IMR-90 (cell line): ENCODE measurements at regions not wholly inside any gene's neighbourhood (a gene's known extent, or its start where the extent isn't known, plus 50 kb on each side); places are given as distances from the start of the nearest gene placed in this dataset.

Source experiments
- ATAC-seq: fragments of 200-7000 bp; cut with Tn5 transposase; 2 replicates; pipeline ENCODE4 v1.9.1; 2020; ENCODE audit warnings: low read depth, mild to moderate bottlenecking, moderate library complexity
- BruUV-seq: library from RNA; stranded (reverse); fragments of 400-500 nt; replicated peaks from 2 replicates; lab custom pipeline; 2021; lab: Mats Ljungman, UMichigan
- CTCF ChIA-PET: fragments of 300-600 bp; formaldehyde crosslinking; extraction: SDS; loops from one replicate; lab custom pipeline; 2021; ENCODE audit warnings: antibody characterized with exemption; lab: Yijun Ruan, JAX
- POLR2A ChIA-PET: fragments of 300-600 bp; sonication (Branson Sonifier 250); formaldehyde crosslinking; loops from one replicate; lab custom pipeline; 2022; ENCODE audit warnings: antibody characterized with exemption; ENCODE audit not compliant: unreplicated experiment; lab: Charles Lee
- DNase-seq: peaks from one replicate; pipeline ENCODE4 v3.0.0; 2013
- H2AFZ ChIP-seq: replicated peaks from 2 replicates; pipeline ENCODE3; 2013; ENCODE audit warnings: low read length, mild to moderate bottlenecking; ENCODE audit not compliant: poor library complexity
- H2AK5ac ChIP-seq: 2 replicates; pipeline ENCODE4 v1.6.1; 2013; ENCODE audit warnings: low read depth, low read length, inconsistent platforms
- H2AK9ac ChIP-seq: replicated peaks from 2 replicates; pipeline ENCODE3; 2013; ENCODE audit warnings: mild to moderate bottlenecking, low read depth, low read length, moderate library complexity; ENCODE audit not compliant: poor library complexity
- H2BK120ac ChIP-seq: 2 replicates; pipeline ENCODE4 v1.6.1; 2013; ENCODE audit warnings: low read depth, low read length, inconsistent platforms
- H2BK15ac ChIP-seq: 3 replicates; pipeline ENCODE4 v1.6.1; 2013; ENCODE audit warnings: low read depth, low read length, inconsistent platforms
- H2BK20ac ChIP-seq: 2 replicates; pipeline ENCODE4 v1.6.1; 2013; ENCODE audit warnings: low read depth, mild to moderate bottlenecking, inconsistent platforms, low read length, moderate library complexity
- H2BK5ac ChIP-seq: 2 replicates; pipeline ENCODE4 v1.6.1; 2013; ENCODE audit warnings: mild to moderate bottlenecking, low read depth, low read length, inconsistent platforms; ENCODE audit not compliant: poor library complexity, severe bottlenecking
- H3K14ac ChIP-seq: replicated peaks from 2 replicates; pipeline ENCODE4 v1.6.1; 2013; ENCODE audit warnings: low read depth, low read length, inconsistent platforms
- H3K18ac ChIP-seq: 2 replicates; pipeline ENCODE4 v1.6.1; 2013; ENCODE audit warnings: low read depth, low read length, control low read depth
- H3K23ac ChIP-seq: 2 replicates; pipeline ENCODE4 v1.6.1; 2013; ENCODE audit warnings: low read depth, low read length, inconsistent platforms
- H3K27ac ChIP-seq: 2 replicates; pipeline ENCODE4 v1.5.1; 2013; ENCODE audit warnings: mild to moderate bottlenecking, control low read depth, low read length; ENCODE audit not compliant: insufficient read depth
- H3K27me3 ChIP-seq: 2 replicates; pipeline ENCODE4 v1.6.1; 2013; ENCODE audit warnings: low read length; ENCODE audit not compliant: control insufficient read depth, insufficient read depth
- H3K36me3 ChIP-seq: 2 replicates; pipeline ENCODE4 v1.6.1; 2013; ENCODE audit warnings: low read length, mixed read lengths; ENCODE audit not compliant: control insufficient read depth, insufficient read depth
- H3K4ac ChIP-seq: 2 replicates; pipeline ENCODE4 v1.6.1; 2013; ENCODE audit warnings: low read depth, low read length, inconsistent platforms
- H3K4me1 ChIP-seq: 2 replicates; pipeline ENCODE4 v1.6.1; 2013; ENCODE audit warnings: low read length, mixed read lengths; ENCODE audit not compliant: control insufficient read depth, insufficient read depth
- H3K4me2 ChIP-seq: 2 replicates; pipeline ENCODE4 v1.6.1; 2013; ENCODE audit warnings: low read depth, mild to moderate bottlenecking, control low read depth, low read length, moderate library complexity
- H3K4me3 ChIP-seq: 2 replicates; pipeline ENCODE4 v1.5.1; 2013; ENCODE audit warnings: low read depth, mild to moderate bottlenecking, control low read depth, low read length, moderate library complexity; ENCODE audit not compliant: insufficient read depth
- H3K56ac ChIP-seq: 2 replicates; pipeline ENCODE4 v1.6.1; 2013; ENCODE audit warnings: low read length, inconsistent platforms; ENCODE audit not compliant: insufficient read depth; ENCODE audit errors: extremely low read depth
- H3K79me1 ChIP-seq, 2 experiments: 2 replicates each; pipeline ENCODE4 v1.6.1; 2013; ENCODE audit warnings: low read length in 2 of 2, inconsistent platforms in 1 of 2, low read depth in 1 of 2
- H3K9ac ChIP-seq: 2 replicates; pipeline ENCODE4 v1.6.1; 2013; ENCODE audit warnings: low read depth, low read length, control low read depth
- H3K9me1 ChIP-seq: 2 replicates; pipeline ENCODE4 v1.6.1; 2013; ENCODE audit warnings: low read length, inconsistent platforms; ENCODE audit not compliant: insufficient read depth
- H3K9me3 ChIP-seq: 2 replicates; pipeline ENCODE4 v1.6.1; 2013; ENCODE audit warnings: low read length; ENCODE audit not compliant: control insufficient read depth, insufficient read depth
- H4K20me1 ChIP-seq: 2 replicates; pipeline ENCODE4 v1.6.1; 2013; ENCODE audit warnings: low read length, inconsistent platforms; ENCODE audit not compliant: insufficient read depth
- H4K5ac ChIP-seq: 2 replicates; pipeline ENCODE4 v1.6.1; 2013; ENCODE audit warnings: mild to moderate bottlenecking, low read depth, low read length, control low read depth
- H4K8ac ChIP-seq, 2 experiments: 2 replicates each; pipeline ENCODE4 v1.6.1; 2013; ENCODE audit warnings: low read depth in 2 of 2, low read length in 2 of 2, control low read depth in 1 of 2, inconsistent platforms in 1 of 2
- H4K91ac ChIP-seq: 2 replicates; pipeline ENCODE4 v1.6.1; 2013; ENCODE audit warnings: low read depth, low read length, inconsistent platforms; ENCODE audit not compliant: insufficient read depth
- BHLHE40 ChIP-seq: fragments of 150-350 bp; IDR thresholded peaks from 2 replicates; pipeline ENCODE4 v1.6.1; 2016; ENCODE audit warnings: mild to moderate bottlenecking, low read depth, low read length
- CEBPB ChIP-seq: IDR thresholded peaks from 2 replicates; pipeline ENCODE4 v1.6.1; 2012; ENCODE audit warnings: low read depth, low read length, improper control_type of control experiment
- FOS ChIP-seq: fragments of 150-350 bp; IDR thresholded peaks from 2 replicates; pipeline ENCODE4 v1.6.1; 2016; ENCODE audit warnings: low read depth, low read length
- MAFK ChIP-seq: IDR thresholded peaks from 2 replicates; pipeline ENCODE4 v1.6.1; 2012; ENCODE audit warnings: low read depth, low read length, improper control_type of control experiment
- MXI1 ChIP-seq: IDR thresholded peaks from 2 replicates; pipeline ENCODE4 v1.6.1; 2012; ENCODE audit warnings: low read depth, mild to moderate bottlenecking, low read length, moderate library complexity, borderline replicate concordance
- POLR2A ChIP-seq: IDR thresholded peaks from 2 replicates; pipeline ENCODE4 v1.6.1; 2012; ENCODE audit warnings: mild to moderate bottlenecking, low read depth, low read length
- RAD21 ChIP-seq: IDR thresholded peaks from 2 replicates; pipeline ENCODE4 v1.6.1; 2012; ENCODE audit warnings: low read length, improper control_type of control experiment
- RCOR1 ChIP-seq: IDR thresholded peaks from 2 replicates; pipeline ENCODE4 v1.6.1; 2012; ENCODE audit warnings: mild to moderate bottlenecking, low read length, improper control_type of control experiment; ENCODE audit not compliant: insufficient replicate concordance
- RFX5 ChIP-seq: IDR thresholded peaks from 2 replicates; pipeline ENCODE4 v1.8.0; 2012; ENCODE audit warnings: low read depth, mild to moderate bottlenecking, low read length, moderate library complexity
- SMC3 ChIP-seq: fragments of 150-350 bp; IDR thresholded peaks from 2 replicates; pipeline ENCODE4 v1.6.1; 2016; ENCODE audit warnings: low read depth, mild to moderate bottlenecking, antibody characterized with exemption, low read length, moderate library complexity
- WGBS, 2 experiments: methylation state at CpG; one replicate each; pipeline versions ENCODE4 v1.1.5 to v1.1.7; 2013; ENCODE audit warnings: missing lambda C conversion rate in 2 of 2; ENCODE audit not compliant: insufficient read length in 1 of 2; ENCODE audit errors: extremely low coverage in 2 of 2; 5-methylcytosine and 5-hydroxymethylcytosine counted together
- dilution Hi-C: fragments of 300-500 bp; cut with HindIII; formaldehyde crosslinking; loops from one replicate; pipeline ENCODE4 v1.14.3; 2018; ENCODE audit warnings: low sequenced_read_pairs; ENCODE audit not compliant: unreplicated experiment
- in situ Hi-C: fragments of 300-500 bp; cut with MboI; formaldehyde crosslinking; loops from 3 replicates; pipeline ENCODE4 v1.14.3; 2019; ENCODE audit warnings: low sequenced_read_pairs, inconsistent platforms, mixed read lengths
- intact Hi-C: fragments of 100-400 bp; cut with micrococcal nuclease; formaldehyde crosslinking; loops from 2 replicates; pipeline ENCODE4 v1.10.0; 2022
- TF ChIP-seq, protein P1 (sequence below): fragments of 150-350 bp; IDR thresholded peaks from 2 replicates; pipeline ENCODE4 v1.6.1; 2016; ENCODE audit warnings: low read depth, mild to moderate bottlenecking, low read length, moderate library complexity, borderline replicate concordance
- TF ChIP-seq, protein P2 (sequence below): fragments of 150-350 bp; IDR thresholded peaks from 2 replicates; pipeline ENCODE4 v1.6.1; 2017; ENCODE audit warnings: mild to moderate bottlenecking, antibody characterized with exemption, low read length, low read depth

DNA sequence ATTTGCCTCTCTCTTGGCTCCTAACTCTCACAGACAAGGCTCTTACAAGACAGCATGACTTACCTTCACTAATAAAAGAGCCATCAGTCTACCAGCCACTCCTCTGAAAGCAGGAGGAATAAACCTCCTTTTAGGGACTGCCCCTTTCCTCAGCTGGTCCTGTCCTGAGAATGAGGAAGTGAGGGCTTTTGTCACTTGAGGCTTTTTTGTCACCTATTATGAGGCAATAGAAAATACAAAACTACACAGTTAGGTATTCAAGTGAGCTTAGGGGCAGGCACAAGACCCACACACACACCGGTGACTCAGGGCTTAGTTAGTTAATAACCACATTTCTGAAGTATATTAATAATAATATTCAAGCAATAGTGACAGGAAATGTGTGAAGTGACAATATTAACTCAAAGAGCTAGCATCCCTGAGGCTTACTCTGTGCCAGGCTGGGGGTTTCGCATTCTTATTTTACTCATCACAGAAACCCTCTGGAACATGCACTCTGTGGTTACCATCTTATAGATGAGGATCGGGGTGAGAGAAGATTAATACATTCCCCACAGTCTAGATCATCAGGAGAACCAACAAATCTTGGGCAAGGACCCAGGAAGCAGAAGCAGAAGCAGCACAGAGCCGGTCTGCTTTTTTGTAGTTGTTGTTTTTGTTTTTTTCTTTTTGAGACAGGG lies 379.9 kb downstream of the LIG4 start:
- Histone ChIP-seq H3K4me2 (peak overlapping the region; percentile 64), H3K9ac (no peak overlapping the region; the same call in 1 of the 2 replicates), H3K27ac (peak overlapping the region; percentile 58; the same call in 1 of the 2 replicates)

More for the DNA sequence above, 379.9 kb downstream of the LIG4 start:
- peak overlapping the region; percentile 29 for H2AFZ ChIP-seq
- peaks cover 13% of the 10 kb centered on the region for H3K4me1 ChIP-seq
- H3K9me1 ChIP-seq, result peaks cover 17% of the 10 kb centered on the region
- no peaks in the 10 kb centered on the region for H3K9me3 ChIP-seq
- CTCF ChIA-PET, result no interaction called here
- no peaks in the 10 kb centered on the region for H3K27me3 ChIP-seq
- peak overlapping the region; percentile 83 for H3K14ac ChIP-seq
- peaks cover 15% of the 10 kb centered on the region for H4K20me1 ChIP-seq
- peak overlapping the region; percentile 89 for H2BK120ac ChIP-seq
- no TSS peak for BruUV-seq
- peak overlapping the region; percentile 33; the same call in 1 of the 2 replicates for H4K5ac ChIP-seq
- no peak for TF ChIP-seq RCOR1
- no peak for TF ChIP-seq POLR2A
- TF ChIP-seq MXI1, result no peak
- TF ChIP-seq, protein P1, sequence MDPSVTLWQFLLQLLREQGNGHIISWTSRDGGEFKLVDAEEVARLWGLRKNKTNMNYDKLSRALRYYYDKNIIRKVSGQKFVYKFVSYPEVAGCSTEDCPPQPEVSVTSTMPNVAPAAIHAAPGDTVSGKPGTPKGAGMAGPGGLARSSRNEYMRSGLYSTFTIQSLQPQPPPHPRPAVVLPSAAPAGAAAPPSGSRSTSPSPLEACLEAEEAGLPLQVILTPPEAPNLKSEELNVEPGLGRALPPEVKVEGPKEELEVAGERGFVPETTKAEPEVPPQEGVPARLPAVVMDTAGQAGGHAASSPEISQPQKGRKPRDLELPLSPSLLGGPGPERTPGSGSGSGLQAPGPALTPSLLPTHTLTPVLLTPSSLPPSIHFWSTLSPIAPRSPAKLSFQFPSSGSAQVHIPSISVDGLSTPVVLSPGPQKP, result no peak
- no peak for TF ChIP-seq RAD21
- TF ChIP-seq BHLHE40, result peak; percentile 68; the same call in 1 of the 2 replicates
- TF ChIP-seq CEBPB, result peak; percentile 59
- TF ChIP-seq MAFK, result no peak
- TF ChIP-seq FOS, result no peak; the same call in 1 of the 2 replicates
- TF ChIP-seq RFX5, result no peak
- TF ChIP-seq, protein P2, sequence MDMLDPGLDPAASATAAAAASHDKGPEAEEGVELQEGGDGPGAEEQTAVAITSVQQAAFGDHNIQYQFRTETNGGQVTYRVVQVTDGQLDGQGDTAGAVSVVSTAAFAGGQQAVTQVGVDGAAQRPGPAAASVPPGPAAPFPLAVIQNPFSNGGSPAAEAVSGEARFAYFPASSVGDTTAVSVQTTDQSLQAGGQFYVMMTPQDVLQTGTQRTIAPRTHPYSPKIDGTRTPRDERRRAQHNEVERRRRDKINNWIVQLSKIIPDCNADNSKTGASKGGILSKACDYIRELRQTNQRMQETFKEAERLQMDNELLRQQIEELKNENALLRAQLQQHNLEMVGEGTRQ, result no peak
- TF ChIP-seq SMC3, result no peak
- WGBS, 2 experiments, result no CpG with 5 or more reads among the region's 4 CpGs
- H3K23ac ChIP-seq, result peak overlapping the region; percentile 69; the same call in 1 of the 2 replicates
- in situ Hi-C loops, result no loop called here
- H4K8ac ChIP-seq, result peak overlapping the region; percentile 8 to 67; a peak in 2 of 4 replicates
- H3K36me3 ChIP-seq, result no peaks in the 10 kb centered on the region
- H2BK5ac ChIP-seq, result peak overlapping the region; percentile 65
- peak overlapping the region; percentile 8 for H2AK9ac ChIP-seq
- ATAC-seq (peak; percentile 89), DNase-seq (peak; percentile 88)
- H3K56ac ChIP-seq, result peak overlapping the region; percentile 47
- POLR2A ChIA-PET, result no interaction called here
- H3K4ac ChIP-seq, result peak overlapping the region; percentile 86
- H4K91ac ChIP-seq, result peak overlapping the region; percentile 75
- H3K18ac ChIP-seq, result peak overlapping the region; percentile 81; the same call in 1 of the 2 replicates
- H2BK20ac ChIP-seq, result peak overlapping the region; percentile 82
- peaks cover 19 to 72% of the 10 kb centered on the region in 2 experiments for H3K79me1 ChIP-seq
- peak overlapping the region; percentile 66 for H2AK5ac ChIP-seq
- H2BK15ac ChIP-seq, result peak overlapping the region; percentile 68; the same call in 2 of the 3 replicates
- no peak overlapping the region for H3K4me3 ChIP-seq
- intact Hi-C loops, result no loop called here
- dilution Hi-C loops, result no loop called here
